ENCODE measurements at regions not wholly inside any gene's neighbourhood (a gene's known extent, or its start where the extent isn't known, plus 50 kb on each side); places are given as distances from the start of the nearest gene placed in this dataset.
"Not testable (repeated sequence)": the region's sequence is repeated elsewhere in the genome, so short reads cannot be mapped to it uniquely, and the experiment has no call there.

GRCh38 chr11:109958821-109959166 is 134.4 kb upstream of the ZC3H12C start:
- no peaks in the 10 kb centered on the region for H3K27me3 ChIP-seq
- no peak for DNase-seq (ENCODE audit: extremely low spot score)
- TF ChIP-seq POLR2A (IDR thresholded peaks at IDR 0.05; ENCODE audit: low read depth) (no peak), EP300 (IDR thresholded peaks at IDR 0.05) (no peak), POLR2AphosphoS5 (IDR thresholded peaks at IDR 0.05) (no peak)
- TF ChIP-seq, protein P1, sequence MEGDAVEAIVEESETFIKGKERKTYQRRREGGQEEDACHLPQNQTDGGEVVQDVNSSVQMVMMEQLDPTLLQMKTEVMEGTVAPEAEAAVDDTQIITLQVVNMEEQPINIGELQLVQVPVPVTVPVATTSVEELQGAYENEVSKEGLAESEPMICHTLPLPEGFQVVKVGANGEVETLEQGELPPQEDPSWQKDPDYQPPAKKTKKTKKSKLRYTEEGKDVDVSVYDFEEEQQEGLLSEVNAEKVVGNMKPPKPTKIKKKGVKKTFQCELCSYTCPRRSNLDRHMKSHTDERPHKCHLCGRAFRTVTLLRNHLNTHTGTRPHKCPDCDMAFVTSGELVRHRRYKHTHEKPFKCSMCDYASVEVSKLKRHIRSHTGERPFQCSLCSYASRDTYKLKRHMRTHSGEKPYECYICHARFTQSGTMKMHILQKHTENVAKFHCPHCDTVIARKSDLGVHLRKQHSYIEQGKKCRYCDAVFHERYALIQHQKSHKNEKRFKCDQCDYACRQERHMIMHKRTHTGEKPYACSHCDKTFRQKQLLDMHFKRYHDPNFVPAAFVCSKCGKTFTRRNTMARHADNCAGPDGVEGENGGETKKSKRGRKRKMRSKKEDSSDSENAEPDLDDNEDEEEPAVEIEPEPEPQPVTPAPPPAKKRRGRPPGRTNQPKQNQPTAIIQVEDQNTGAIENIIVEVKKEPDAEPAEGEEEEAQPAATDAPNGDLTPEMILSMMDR (IDR thresholded peaks at IDR 0.05): no peak
- no peaks in the 10 kb centered on the region for H3K9me3 ChIP-seq
- H3K27ac ChIP-seq (replicated peaks in 1 of 4): no peak overlapping the region
- WGBS: 80% methylated on average over 2 of the region's 2 CpGs
- H3K4me3 ChIP-seq: no peak overlapping the region
- H3K4me1 ChIP-seq: peaks cover 0 to 6% (median 4%) of the 10 kb centered on the region in 4 donors
- intact Hi-C loops (cut with DNase I): no loop called here
- no peaks in the 10 kb centered on the region for H3K36me3 ChIP-seq

DNA sequence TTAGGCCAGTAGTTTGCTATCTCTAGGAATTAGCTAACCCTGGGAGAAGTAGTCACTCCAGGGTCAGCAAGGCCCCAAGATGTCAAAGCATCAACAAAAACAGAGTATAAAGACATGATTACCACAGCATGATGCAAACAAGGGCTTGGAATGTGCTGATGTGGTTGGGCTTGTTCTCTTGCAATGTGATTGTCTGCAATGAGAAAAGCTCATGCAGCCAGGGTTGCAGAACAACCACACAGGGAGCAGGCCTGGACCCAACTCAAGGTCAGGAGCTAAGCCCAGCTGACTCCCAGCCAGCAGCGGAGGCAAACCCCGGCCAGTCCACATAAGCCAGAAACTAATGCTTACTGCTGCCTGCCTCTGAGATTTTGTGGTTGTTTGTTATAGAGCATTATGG is 132.4 kb upstream of the ZC3H12C start:
- no peaks in the 10 kb centered on the region for H3K36me3 ChIP-seq
- no peaks in the 10 kb centered on the region for H3K27me3 ChIP-seq
- intact Hi-C loops (cut with DNase I): no loop called here
- H3K4me3 ChIP-seq: no peak overlapping the region
- H3K9me3 ChIP-seq: no peaks in the 10 kb centered on the region
- WGBS: 45% methylated on average over 2 of the region's 2 CpGs
- H3K4me1 ChIP-seq: peaks cover 0 to 6% (median 4%) of the 10 kb centered on the region in 4 donors
- TF ChIP-seq EP300 (IDR thresholded peaks at IDR 0.05): no peak
- TF ChIP-seq, protein P1 (IDR thresholded peaks at IDR 0.05): no peak
- TF ChIP-seq POLR2AphosphoS5 (IDR thresholded peaks at IDR 0.05): no peak
- TF ChIP-seq POLR2A (IDR thresholded peaks at IDR 0.05; ENCODE audit: low read depth): no peak
- H3K27ac ChIP-seq (replicated peaks in 1 of 4): no peak overlapping the region
- DNase-seq (ENCODE audit: extremely low spot score): no peak

DNA sequence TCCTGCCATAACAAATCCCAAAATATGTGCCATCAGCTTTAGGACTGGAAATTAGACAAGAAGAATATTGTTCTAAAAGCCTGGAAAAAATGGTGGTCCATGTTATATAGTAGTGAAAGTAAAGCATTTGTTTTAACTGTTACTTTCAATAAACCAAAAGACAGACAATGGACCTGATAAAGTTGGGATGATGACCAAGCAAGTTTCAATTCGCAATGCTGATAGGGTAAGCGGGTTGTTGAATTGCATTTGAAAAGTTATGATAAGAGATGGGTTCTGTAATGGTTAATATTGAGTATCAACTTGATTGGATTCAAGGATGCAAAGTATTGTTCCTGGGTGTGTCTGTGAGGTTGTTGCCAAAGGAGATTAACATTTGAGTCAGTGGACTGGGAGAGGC is 131.9 kb upstream of the ZC3H12C start:
- H3K4me1 ChIP-seq: peaks cover 0 to 6% (median 4%) of the 10 kb centered on the region in 4 donors
- TF ChIP-seq, protein P1 (IDR thresholded peaks at IDR 0.05): no peak
- TF ChIP-seq EP300 (IDR thresholded peaks at IDR 0.05) (no peak), POLR2A (IDR thresholded peaks at IDR 0.05; ENCODE audit: low read depth) (no peak), POLR2AphosphoS5 (IDR thresholded peaks at IDR 0.05) (no peak)
- no peaks in the 10 kb centered on the region for H3K9me3 ChIP-seq
- no peak overlapping the region for H3K27ac ChIP-seq (replicated peaks in 1 of 4)
- H3K27me3 ChIP-seq: no peaks in the 10 kb centered on the region
- DNase-seq (ENCODE audit: extremely low spot score): no peak
- H3K36me3 ChIP-seq: no peaks in the 10 kb centered on the region
- WGBS: 100% methylated on average over 2 of the region's 2 CpGs
- H3K4me3 ChIP-seq: no peak overlapping the region
- intact Hi-C loops (cut with DNase I): no loop called here

- Histone ChIP-seq H3K36me3 (no peaks in the 10 kb centered on the region), H3K4me3 (no peak overlapping the region), H3K27me3 (no peaks in the 10 kb centered on the region), H3K9me3 (no peaks in the 10 kb centered on the region), H3K4me1 (peaks cover 0 to 6% (median 4%) of the 10 kb centered on the region in 4 donors), H3K27ac (replicated peaks in 1 of 4) (no peak overlapping the region)
- no peak for TF ChIP-seq POLR2A (IDR thresholded peaks at IDR 0.05; ENCODE audit: low read depth)
- no peak for TF ChIP-seq POLR2AphosphoS5 (IDR thresholded peaks at IDR 0.05)
- TF ChIP-seq, protein P1 (IDR thresholded peaks at IDR 0.05): no peak
- no peak for TF ChIP-seq EP300 (IDR thresholded peaks at IDR 0.05)
- WGBS: 100% methylated on average over 1 of the region's 1 CpG
- no peak for DNase-seq (ENCODE audit: extremely low spot score)
- intact Hi-C loops (cut with DNase I): no loop called here
These were observed 130.1 kb upstream of the ZC3H12C start for GRCh38 chr11:109963101-109963500.

DNA sequence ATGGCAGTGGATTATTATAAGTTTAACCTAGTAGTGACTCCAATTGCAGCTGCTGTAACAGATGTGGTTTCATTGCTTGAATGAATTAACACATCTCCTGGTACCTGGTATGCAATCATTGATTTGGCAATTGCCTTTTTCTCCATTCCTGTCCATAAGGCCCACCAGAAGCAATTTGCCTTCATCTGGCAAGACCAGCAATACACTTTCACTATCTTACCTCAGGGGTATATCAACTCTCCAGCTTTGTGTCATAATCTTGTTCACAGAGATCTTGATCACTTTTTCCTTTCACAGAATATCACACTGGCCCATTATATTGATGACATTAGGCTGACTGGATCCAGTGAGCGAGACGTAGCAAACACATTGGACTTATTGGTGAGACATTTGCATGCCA is 128.7 kb upstream of the ZC3H12C start:
- H3K36me3 ChIP-seq: no peaks in the 10 kb centered on the region
- 100% methylated on average over 2 of the region's 2 CpGs for WGBS
- no peak overlapping the region for H3K27ac ChIP-seq (replicated peaks in 1 of 4)
- H3K4me3 ChIP-seq: no peak overlapping the region
- H3K27me3 ChIP-seq: no peaks in the 10 kb centered on the region
- TF ChIP-seq POLR2A (IDR thresholded peaks at IDR 0.05; ENCODE audit: low read depth) (no peak), EP300 (IDR thresholded peaks at IDR 0.05) (no peak), POLR2AphosphoS5 (IDR thresholded peaks at IDR 0.05) (no peak)
- TF ChIP-seq, protein P1 (IDR thresholded peaks at IDR 0.05): no peak
- no peaks in the 10 kb centered on the region for H3K9me3 ChIP-seq
- H3K4me1 ChIP-seq: peaks cover 0 to 6% (median 4%) of the 10 kb centered on the region in 4 donors
- intact Hi-C loops (cut with DNase I): no loop called here
- DNase-seq (ENCODE audit: extremely low spot score): no peak

DNA sequence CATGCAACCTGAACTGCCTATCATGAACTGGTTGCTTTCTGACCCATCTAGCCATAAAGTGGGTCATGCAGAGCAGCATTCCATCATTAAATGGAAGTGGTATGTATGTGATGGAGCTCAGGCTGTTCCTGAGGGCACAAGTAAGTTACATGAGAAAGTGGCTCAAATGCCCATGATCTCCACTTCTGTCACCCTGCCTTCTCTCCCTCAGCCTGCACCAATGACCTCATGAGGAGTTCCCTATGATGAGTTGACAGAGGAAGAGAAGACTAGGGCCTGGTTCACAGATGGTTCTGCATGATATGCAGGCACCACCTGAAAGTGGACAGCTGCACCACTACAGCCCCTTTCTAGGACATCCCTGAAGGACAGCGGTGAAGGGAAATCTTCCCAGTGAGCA is 127.7 kb upstream of the ZC3H12C start:
- DNase-seq (ENCODE audit: extremely low spot score); intact Hi-C loops (cut with DNase I); H3K36me3 ChIP-seq; H3K9me3 ChIP-seq; H3K4me1 ChIP-seq; H3K4me3 ChIP-seq; H3K27me3 ChIP-seq; H3K27ac ChIP-seq (replicated peaks in 1 of 4): not testable (repeated sequence)
- WGBS: 100% methylated on average over 1 of the region's 1 CpG

- H3K4me1 ChIP-seq; H3K36me3 ChIP-seq; H3K9me3 ChIP-seq; H3K4me3 ChIP-seq; H3K27me3 ChIP-seq; H3K27ac ChIP-seq (replicated peaks in 1 of 4); intact Hi-C loops (cut with DNase I); DNase-seq (ENCODE audit: extremely low spot score): not testable (repeated sequence)
- 85% methylated on average over 2 of the region's 2 CpGs for WGBS
These were observed 127.3 kb upstream of the ZC3H12C start for GRCh38 chr11:109965926-109966325.

Measured in esophagus muscularis mucosa (tissue), 4 donors.